HG03095 (cell line): ENCODE measurements at regions not wholly inside any gene's neighbourhood (a gene's known extent, or its start where the extent isn't known, plus 50 kb on each side); places are given as distances from the start of the nearest gene placed in this dataset.
A peak's percentile ranks its signal among the peaks of the same experiment; 100 is the strongest.

ENCODE experiments used
- ATAC-seq: cut with Tn5 transposase; IDR thresholded peaks from one replicate; pipeline ENCODE4 v1.9.1; 2021; ENCODE audit warnings: moderate library complexity; ENCODE audit not compliant: unreplicated experiment

GRCh38 chrX:87727620-87728019 lies 210.0 kb downstream of the KLHL4 start:
- ATAC-seq = no peak

- no peak for ATAC-seq
Measured at GRCh38 chrX:87728024-87728423, 210.4 kb downstream of the KLHL4 start.

- ATAC-seq = no peak
Measured at GRCh38 chrX:87728459-87728858, 210.9 kb downstream of the KLHL4 start.

- no peak for ATAC-seq
Measured at GRCh38 chrX:87732133-87732532, 214.5 kb downstream of the KLHL4 start.

GRCh38 chrX:87736576-87736975 lies 219.0 kb downstream of the KLHL4 start:
- no peak for ATAC-seq

GRCh38 chrX:87744391-87744790 lies 226.8 kb downstream of the KLHL4 start:
- no peak for ATAC-seq

GRCh38 chrX:87755493-87755892 lies 237.9 kb downstream of the KLHL4 start:
- no peak for ATAC-seq

GRCh38 chrX:87788976-87789375 lies 271.4 kb downstream of the KLHL4 start:
- no peak for ATAC-seq

GRCh38 chrX:87798039-87798438 lies 280.4 kb downstream of the KLHL4 start:
- no peak for ATAC-seq

- no peak for ATAC-seq
Measured at GRCh38 chrX:87805829-87806490, 288.4 kb downstream of the KLHL4 start.

- ATAC-seq = no peak
Measured at GRCh38 chrX:87808576-87809243, 291.1 kb downstream of the KLHL4 start.

GRCh38 chrX:87813566-87813965 lies 296.0 kb downstream of the KLHL4 start:
- no peak for ATAC-seq

- no peak for ATAC-seq
Measured at GRCh38 chrX:87846956-87847355, 329.4 kb downstream of the KLHL4 start.

- no peak for ATAC-seq
Measured at GRCh38 chrX:87873347-87873941, 355.8 kb downstream of the KLHL4 start.

GRCh38 chrX:87874043-87874442 lies 356.4 kb downstream of the KLHL4 start:
- no peak for ATAC-seq

- ATAC-seq = no peak
Measured at GRCh38 chrX:87878926-87879325, 361.3 kb downstream of the KLHL4 start.

GRCh38 chrX:87890437-87890836 lies 372.8 kb downstream of the KLHL4 start:
- no peak for ATAC-seq

GRCh38 chrX:87895421-87895820 lies 377.8 kb downstream of the KLHL4 start:
- ATAC-seq = no peak

- ATAC-seq = no peak
Measured at GRCh38 chrX:87896057-87896456, 378.5 kb downstream of the KLHL4 start.

- ATAC-seq = peak; percentile 79
Measured at GRCh38 chrX:87900320-87900908, 382.8 kb downstream of the KLHL4 start.

GRCh38 chrX:87901060-87901459 lies 383.5 kb downstream of the KLHL4 start:
- no peak for ATAC-seq

GRCh38 chrX:87914726-87915125 lies 397.1 kb downstream of the KLHL4 start:
- ATAC-seq = no peak
